ENCODE measurements at regions not wholly inside any gene's neighbourhood (a gene's known extent, or its start where the extent isn't known, plus 50 kb on each side); places are given as distances from the start of the nearest gene placed in this dataset.

- TF ChIP-seq ELK1 (IDR thresholded peaks at IDR 0.05; ENCODE audit: low read depth, low read length), result no peak
- TF ChIP-seq POLR2AphosphoS2 (conservative IDR thresholded peaks at IDR 0.05; ENCODE audit: low read length), result no peak
- TF ChIP-seq CTCF (IDR thresholded peaks at IDR 0.05), result no peak
- no peak for TF ChIP-seq PBX3 (IDR thresholded peaks at IDR 0.05)
- TF ChIP-seq POLR2A (IDR thresholded peaks at IDR 0.05; ENCODE audit: low read length), result no peak
- TF ChIP-seq KDM1A (IDR thresholded peaks at IDR 0.05; ENCODE audit: low read depth), result no peak
These were observed 129.6 kb downstream of the BARX2 start for GRCh38 chr11:129505266-129505665.

Data from A549 (cell line).